ENCODE measurements at regions not wholly inside any gene's neighbourhood (a gene's known extent, or its start where the extent isn't known, plus 50 kb on each side); places are given as distances from the start of the nearest gene placed in this dataset.

- DNase-seq (no peak), ATAC-seq (no peak)
- H3K36me3 ChIP-seq (ENCODE audit: low read depth), result no peaks in the 10 kb centered on the region
- no peak overlapping the region for H3K4me3 ChIP-seq
- H3K4me1 ChIP-seq (ENCODE audit: low read depth), result no peaks in the 10 kb centered on the region
- no peak for TF ChIP-seq CTCF (IDR thresholded peaks at IDR 0.05)
- H3K9me3 ChIP-seq, result no peaks in the 10 kb centered on the region
- intact Hi-C loops (cut with DNase I, micrococcal nuclease), result no loop called here
These were observed 170.0 kb upstream of the FRMPD4 start for GRCh38 chrX:11967986-11968869.

- DNase-seq, result no peak
- Histone ChIP-seq H3K36me3 (ENCODE audit: low read depth) (no peaks in the 10 kb centered on the region), H3K9me3 (no peaks in the 10 kb centered on the region), H3K4me3 (no peak overlapping the region), H3K4me1 (ENCODE audit: low read depth) (no peaks in the 10 kb centered on the region)
- ATAC-seq, result no peak
- intact Hi-C loops (cut with DNase I, micrococcal nuclease), result no loop called here
- no peak for TF ChIP-seq CTCF (IDR thresholded peaks at IDR 0.05)
These were observed 169.3 kb upstream of the FRMPD4 start for GRCh38 chrX:11968991-11969390.

GRCh38 chrX:11970578-11971359 is 167.5 kb upstream of the FRMPD4 start:
- intact Hi-C loops (cut with DNase I, micrococcal nuclease), result no loop called here

GRCh38 chrX:11976663-11977062 is 161.6 kb upstream of the FRMPD4 start:
- no peak for DNase-seq

More at GRCh38 chrX:11970578-11971359, 167.5 kb upstream of the FRMPD4 start:
- no peaks in the 10 kb centered on the region for H3K4me1 ChIP-seq (ENCODE audit: low read depth)
- no peaks in the 10 kb centered on the region for H3K36me3 ChIP-seq (ENCODE audit: low read depth)
- H3K9me3 ChIP-seq, result no peaks in the 10 kb centered on the region
- no peak for DNase-seq
- ATAC-seq, result no peak
- TF ChIP-seq CTCF (IDR thresholded peaks at IDR 0.05), result no peak
- no peak overlapping the region for H3K4me3 ChIP-seq

GRCh38 chrX:11992271-11992670 is 146.0 kb upstream of the FRMPD4 start:
- no peak for TF ChIP-seq CTCF (IDR thresholded peaks at IDR 0.05)
- no peaks in the 10 kb centered on the region for H3K36me3 ChIP-seq (ENCODE audit: low read depth)

More at GRCh38 chrX:11976663-11977062, 161.6 kb upstream of the FRMPD4 start:
- Histone ChIP-seq H3K4me1 (ENCODE audit: low read depth) (no peaks in the 10 kb centered on the region), H3K36me3 (ENCODE audit: low read depth) (no peaks in the 10 kb centered on the region), H3K4me3 (no peak overlapping the region), H3K9me3 (no peaks in the 10 kb centered on the region)
- intact Hi-C loops (cut with DNase I, micrococcal nuclease), result no loop called here
- ATAC-seq, result no peak
- no peak for TF ChIP-seq CTCF (IDR thresholded peaks at IDR 0.05)

More at GRCh38 chrX:11992271-11992670, 146.0 kb upstream of the FRMPD4 start:
- Histone ChIP-seq H3K4me1 (ENCODE audit: low read depth) (no peaks in the 10 kb centered on the region), H3K9me3 (no peaks in the 10 kb centered on the region), H3K4me3 (no peak overlapping the region)
- DNase-seq, result no peak
- no peak for ATAC-seq
- intact Hi-C loops (cut with DNase I, micrococcal nuclease), result no loop called here
